ENCODE measurements at regions not wholly inside any gene's neighbourhood (a gene's known extent, or its start where the extent isn't known, plus 50 kb on each side); places are given as distances from the start of the nearest gene placed in this dataset.

DNA sequence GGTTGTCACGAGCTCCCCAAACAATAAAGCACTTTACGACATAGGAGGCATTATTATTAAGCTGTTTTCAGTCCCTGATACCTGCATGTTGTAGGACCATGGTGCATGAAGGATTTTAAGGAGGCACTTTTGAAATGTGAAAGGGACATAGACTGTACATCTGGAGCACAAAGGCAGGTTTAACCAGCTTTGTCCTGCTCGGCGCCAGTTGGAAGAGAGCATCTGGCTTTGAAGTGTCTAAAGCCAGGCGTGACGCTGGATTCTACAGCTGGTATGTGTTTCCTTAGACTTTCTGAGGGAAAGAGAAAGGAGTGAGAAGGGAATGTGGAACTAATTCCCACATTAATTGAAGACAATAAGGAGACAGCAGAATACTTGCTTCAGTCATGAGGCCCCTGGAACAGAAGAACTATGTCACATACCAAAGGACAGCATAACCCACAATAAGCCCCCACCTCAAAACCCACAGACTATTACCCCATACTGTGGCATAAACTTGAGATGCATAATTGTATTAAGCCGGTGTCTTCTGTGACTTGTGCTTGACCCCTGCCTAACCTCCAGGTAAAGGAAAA, 381.0 kb upstream of the MEX3C start:
- no TSS peak for BruUV-seq (replicated peaks)
- H3K4me2 ChIP-seq (ENCODE audit: low read length), result no peak overlapping the region
- CTCF ChIA-PET, result no interaction called here
- no peaks in the 10 kb centered on the region for H3K9me3 ChIP-seq (ENCODE audit: low read length)
- DNase-seq (no peak), ATAC-seq (no peak)
- H3K4me1 ChIP-seq (ENCODE audit: insufficient read depth, low read length), result no peaks in the 10 kb centered on the region
- H2AFZ ChIP-seq (ENCODE audit: low read length), result no peak overlapping the region
- H3K27ac ChIP-seq (ENCODE audit: low read length), result no peak overlapping the region
- H3K27me3 ChIP-seq (ENCODE audit: low read length), result no peaks in the 10 kb centered on the region
- no peaks in the 10 kb centered on the region for H3F3A ChIP-seq (ENCODE audit: low read length, unreplicated experiment)
- TF ChIP-seq EZH2 (IDR thresholded peaks at IDR 0.05; ENCODE audit: low read length, unreplicated experiment) (no peak), EZH2phosphoT487 (IDR thresholded peaks at IDR 0.05; ENCODE audit: borderline replicate concordance, low read length) (no peak)
- TF ChIP-seq, protein P1, sequence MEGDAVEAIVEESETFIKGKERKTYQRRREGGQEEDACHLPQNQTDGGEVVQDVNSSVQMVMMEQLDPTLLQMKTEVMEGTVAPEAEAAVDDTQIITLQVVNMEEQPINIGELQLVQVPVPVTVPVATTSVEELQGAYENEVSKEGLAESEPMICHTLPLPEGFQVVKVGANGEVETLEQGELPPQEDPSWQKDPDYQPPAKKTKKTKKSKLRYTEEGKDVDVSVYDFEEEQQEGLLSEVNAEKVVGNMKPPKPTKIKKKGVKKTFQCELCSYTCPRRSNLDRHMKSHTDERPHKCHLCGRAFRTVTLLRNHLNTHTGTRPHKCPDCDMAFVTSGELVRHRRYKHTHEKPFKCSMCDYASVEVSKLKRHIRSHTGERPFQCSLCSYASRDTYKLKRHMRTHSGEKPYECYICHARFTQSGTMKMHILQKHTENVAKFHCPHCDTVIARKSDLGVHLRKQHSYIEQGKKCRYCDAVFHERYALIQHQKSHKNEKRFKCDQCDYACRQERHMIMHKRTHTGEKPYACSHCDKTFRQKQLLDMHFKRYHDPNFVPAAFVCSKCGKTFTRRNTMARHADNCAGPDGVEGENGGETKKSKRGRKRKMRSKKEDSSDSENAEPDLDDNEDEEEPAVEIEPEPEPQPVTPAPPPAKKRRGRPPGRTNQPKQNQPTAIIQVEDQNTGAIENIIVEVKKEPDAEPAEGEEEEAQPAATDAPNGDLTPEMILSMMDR (conservative IDR thresholded peaks at IDR 0.05; ENCODE audit: low read depth, low read length), result no peak
- H3K9ac ChIP-seq (ENCODE audit: low read length), result no peak overlapping the region
- H3K4me3 ChIP-seq (ENCODE audit: low read length), result no peak overlapping the region
- no peaks in the 10 kb centered on the region for H3K79me2 ChIP-seq (ENCODE audit: low read length)
- H3K9me2 ChIP-seq (replicated peaks; ENCODE audit: low read length), result no peaks in the 10 kb centered on the region
- H3K36me3 ChIP-seq (ENCODE audit: low read depth, low read length), result no peaks in the 10 kb centered on the region
- POLR2A ChIA-PET (ENCODE audit: unreplicated experiment), result no interaction called here
- intact Hi-C loops (cut with micrococcal nuclease), result no loop called here
- H4K20me1 ChIP-seq (ENCODE audit: low read length), result no peaks in the 10 kb centered on the region

DNA sequence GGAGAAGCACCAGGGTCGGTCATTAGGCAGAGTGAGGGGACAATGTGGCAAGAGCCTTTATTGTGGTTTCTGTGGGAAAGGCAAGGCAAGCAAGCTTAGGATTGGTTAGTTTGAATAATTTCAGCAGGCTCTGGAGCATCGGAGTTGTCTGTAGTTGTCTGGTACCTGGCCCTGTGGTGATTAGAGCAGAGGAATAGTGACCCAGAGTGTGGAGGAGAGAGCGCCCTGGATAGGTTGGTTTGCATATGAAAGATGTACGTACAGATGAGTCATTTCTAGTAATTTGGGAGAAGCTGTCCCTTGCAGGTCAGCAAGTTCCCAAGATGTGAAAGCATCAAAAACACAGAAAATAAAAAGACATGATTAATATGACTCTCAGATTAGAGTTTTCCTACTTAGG, 383.1 kb upstream of the MEX3C start:
- intact Hi-C loops (cut with micrococcal nuclease), result no loop called here
- no TSS peak for BruUV-seq (replicated peaks)
- Histone ChIP-seq H3K27me3 (ENCODE audit: low read length) (no peaks in the 10 kb centered on the region), H3K79me2 (ENCODE audit: low read length) (no peaks in the 10 kb centered on the region), H4K20me1 (ENCODE audit: low read length) (no peaks in the 10 kb centered on the region), H3K9me3 (ENCODE audit: low read length) (no peaks in the 10 kb centered on the region), H3K4me3 (ENCODE audit: low read length) (no peak overlapping the region), H3F3A (ENCODE audit: low read length, unreplicated experiment) (no peaks in the 10 kb centered on the region), H3K9me2 (replicated peaks; ENCODE audit: low read length) (no peaks in the 10 kb centered on the region), H3K9ac (ENCODE audit: low read length) (no peak overlapping the region), H2AFZ (ENCODE audit: low read length) (no peak overlapping the region), H3K4me1 (ENCODE audit: insufficient read depth, low read length) (no peaks in the 10 kb centered on the region), H3K4me2 (ENCODE audit: low read length) (no peak overlapping the region), H3K27ac (ENCODE audit: low read length) (no peak overlapping the region), H3K36me3 (ENCODE audit: low read depth, low read length) (no peaks in the 10 kb centered on the region)
- ChIA-PET CTCF (no interaction called here), POLR2A (ENCODE audit: unreplicated experiment) (no interaction called here)
- no peak for DNase-seq
- no peak for TF ChIP-seq EZH2phosphoT487 (IDR thresholded peaks at IDR 0.05; ENCODE audit: borderline replicate concordance, low read length)
- TF ChIP-seq EZH2 (IDR thresholded peaks at IDR 0.05; ENCODE audit: low read length, unreplicated experiment), result no peak
- TF ChIP-seq, protein P1 (conservative IDR thresholded peaks at IDR 0.05; ENCODE audit: low read depth, low read length), result no peak
- ATAC-seq, result no peak

DNA sequence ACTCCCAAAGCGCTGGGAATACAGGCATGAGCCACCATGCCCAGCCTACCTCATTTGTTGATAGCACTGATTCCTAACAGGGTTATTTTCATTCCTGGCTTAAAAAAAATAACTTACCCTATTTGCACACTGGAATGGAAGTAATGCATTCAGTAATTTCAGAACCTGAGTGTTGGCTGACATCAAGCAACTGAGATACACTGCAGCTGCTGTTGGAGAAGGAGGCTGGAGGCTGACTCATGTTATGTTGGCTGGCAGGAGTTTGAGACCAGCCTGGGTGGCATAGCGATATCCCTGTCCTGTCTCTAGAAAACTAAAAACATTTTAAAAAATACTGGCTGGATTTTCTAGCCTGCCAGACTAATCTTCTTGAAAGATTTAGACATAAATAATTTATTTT, 385.1 kb upstream of the MEX3C start:
- Histone ChIP-seq H2AFZ (ENCODE audit: low read length) (no peak overlapping the region), H3K4me1 (ENCODE audit: insufficient read depth, low read length) (no peaks in the 10 kb centered on the region), H3K79me2 (ENCODE audit: low read length) (no peaks in the 10 kb centered on the region), H3K9me2 (replicated peaks; ENCODE audit: low read length) (no peaks in the 10 kb centered on the region), H3K27ac (ENCODE audit: low read length) (no peak overlapping the region), H3F3A (ENCODE audit: low read length, unreplicated experiment) (no peaks in the 10 kb centered on the region), H3K36me3 (ENCODE audit: low read depth, low read length) (no peaks in the 10 kb centered on the region), H3K9me3 (ENCODE audit: low read length) (no peaks in the 10 kb centered on the region), H3K4me2 (ENCODE audit: low read length) (no peak overlapping the region), H3K4me3 (ENCODE audit: low read length) (no peak overlapping the region), H4K20me1 (ENCODE audit: low read length) (no peaks in the 10 kb centered on the region), H3K27me3 (ENCODE audit: low read length) (no peaks in the 10 kb centered on the region), H3K9ac (ENCODE audit: low read length) (no peak overlapping the region)
- ChIA-PET POLR2A (ENCODE audit: unreplicated experiment) (no interaction called here), CTCF (no interaction called here)
- BruUV-seq (replicated peaks), result no TSS peak
- no peak for DNase-seq
- ATAC-seq, result no peak
- intact Hi-C loops (cut with micrococcal nuclease), result no loop called here
- TF ChIP-seq EZH2 (IDR thresholded peaks at IDR 0.05; ENCODE audit: low read length, unreplicated experiment) (no peak), EZH2phosphoT487 (IDR thresholded peaks at IDR 0.05; ENCODE audit: borderline replicate concordance, low read length) (no peak)
- TF ChIP-seq, protein P1 (conservative IDR thresholded peaks at IDR 0.05; ENCODE audit: low read depth, low read length), result no peak
